ENCODE measurements at regions not wholly inside any gene's neighbourhood (a gene's known extent, or its start where the extent isn't known, plus 50 kb on each side); places are given as distances from the start of the nearest gene placed in this dataset.

- DNase-seq = no peak
Measured at GRCh38 chr5:173785866-173786265, 102.3 kb upstream of the CPEB4 start.

GRCh38 chr5:173786286-173787187 is 101.6 kb upstream of the CPEB4 start:
- DNase-seq = no peak

GRCh38 chr5:173789031-173789920 is 98.9 kb upstream of the CPEB4 start:
- no peak for DNase-seq

GRCh38 chr5:173790177-173790719 is 97.9 kb upstream of the CPEB4 start:
- DNase-seq = no peak

- no peak for DNase-seq
Measured at GRCh38 chr5:173790836-173791546, 97.2 kb upstream of the CPEB4 start.

GRCh38 chr5:173791878-173792277 is 96.3 kb upstream of the CPEB4 start:
- DNase-seq = no peak

GRCh38 chr5:173792781-173793547 is 95.2 kb upstream of the CPEB4 start:
- no peak for DNase-seq

GRCh38 chr5:173793648-173794548 is 94.3 kb upstream of the CPEB4 start:
- DNase-seq = no peak

GRCh38 chr5:173794901-173795416 is 93.2 kb upstream of the CPEB4 start:
- no peak for DNase-seq

GRCh38 chr5:173795601-173796000 is 92.5 kb upstream of the CPEB4 start:
- DNase-seq = no peak

GRCh38 chr5:173796721-173797495 is 91.2 kb upstream of the CPEB4 start:
- no peak for DNase-seq

- DNase-seq = no peak
Measured at GRCh38 chr5:173798127-173798810, 89.9 kb upstream of the CPEB4 start.

- no peak for DNase-seq
Measured at GRCh38 chr5:173800340-173800739, 87.8 kb upstream of the CPEB4 start.

- DNase-seq = no peak
Measured at GRCh38 chr5:173801006-173801405, 87.1 kb upstream of the CPEB4 start.

- DNase-seq = no peak
Measured at GRCh38 chr5:173802670-173803165, 85.4 kb upstream of the CPEB4 start.

- DNase-seq = no peak
Measured at GRCh38 chr5:173804579-173804978, 83.6 kb upstream of the CPEB4 start.

- no peak for DNase-seq
Measured at GRCh38 chr5:173806270-173807035, 81.7 kb upstream of the CPEB4 start.

- DNase-seq = no peak
Measured at GRCh38 chr5:173807181-173807655, 80.9 kb upstream of the CPEB4 start.

Measured in SW 1271 (cell line).